Nephron progenitor cell (in vitro differentiated cells): ENCODE measurements at regions not wholly inside any gene's neighbourhood (a gene's known extent, or its start where the extent isn't known, plus 50 kb on each side); places are given as distances from the start of the nearest gene placed in this dataset.

Experiments
- DNase-seq: peaks from one replicate; pipeline ENCODE4 v3.0.0; 2021
- H3K27ac Mint-ChIP-seq: 2 replicates; pipeline ENCODE4 v1.8.0; 2021; ENCODE audit warnings: mild to moderate bottlenecking, moderate library complexity, mixed read lengths
- H3K27me3 Mint-ChIP-seq: 2 replicates; pipeline ENCODE4 v1.8.0; 2021; ENCODE audit warnings: mild to moderate bottlenecking, low read depth, mixed read lengths; ENCODE audit not compliant: poor library complexity
- H3K36me3 Mint-ChIP-seq: 2 replicates; pipeline ENCODE4 v1.8.0; 2021; ENCODE audit warnings: low read depth, mixed read lengths
- H3K4me1 Mint-ChIP-seq: 2 replicates; pipeline ENCODE4 v1.8.0; 2021; ENCODE audit warnings: mixed read lengths
- H3K4me3 Mint-ChIP-seq: 2 replicates; pipeline ENCODE4 v1.8.0; 2021; ENCODE audit warnings: mild to moderate bottlenecking, moderate library complexity, mixed read lengths
- H3K9me3 Mint-ChIP-seq: 2 replicates; pipeline ENCODE4 v1.8.0; 2021; ENCODE audit warnings: mild to moderate bottlenecking, moderate library complexity, mixed read lengths
- TF ChIP-seq, protein P1 (sequence below): fragments of 200-600 bp; sonication (generic); IDR thresholded peaks from 2 replicates; pipeline ENCODE4 v1.5.0; 2021; ENCODE audit warnings: antibody characterized with exemption

DNA sequence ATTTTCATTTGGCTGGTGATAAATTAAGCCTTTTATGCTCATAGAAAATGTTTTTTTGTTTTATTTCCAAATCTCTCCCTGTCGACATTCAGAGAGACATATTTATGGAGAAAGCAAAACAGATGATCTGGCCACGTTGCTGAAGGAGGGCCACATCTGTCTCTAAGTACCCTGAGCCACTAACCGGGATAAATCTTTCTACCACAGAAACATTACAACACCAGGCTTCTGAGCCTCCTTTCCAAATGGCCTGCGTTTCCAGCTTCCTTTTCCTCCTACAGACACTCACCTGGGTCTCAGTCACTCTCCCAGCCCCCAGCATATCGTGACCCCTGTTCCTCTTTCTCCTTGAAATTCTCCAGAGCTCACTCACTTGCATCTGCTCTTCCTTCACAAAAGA is 161.0 kb downstream of the ARRDC4 start:
- H3K4me1 Mint-ChIP-seq, result peaks cover 34% of the 10 kb centered on the region
- peaks cover 10% of the 10 kb centered on the region for H3K27me3 Mint-ChIP-seq
- DNase-seq, result no peak
- peaks cover 3% of the 10 kb centered on the region for H3K9me3 Mint-ChIP-seq
- H3K36me3 Mint-ChIP-seq, result no peaks in the 10 kb centered on the region
- no peak overlapping the region for H3K4me3 Mint-ChIP-seq
- H3K27ac Mint-ChIP-seq, result peak overlapping the region; percentile 82
- TF ChIP-seq, protein P1, sequence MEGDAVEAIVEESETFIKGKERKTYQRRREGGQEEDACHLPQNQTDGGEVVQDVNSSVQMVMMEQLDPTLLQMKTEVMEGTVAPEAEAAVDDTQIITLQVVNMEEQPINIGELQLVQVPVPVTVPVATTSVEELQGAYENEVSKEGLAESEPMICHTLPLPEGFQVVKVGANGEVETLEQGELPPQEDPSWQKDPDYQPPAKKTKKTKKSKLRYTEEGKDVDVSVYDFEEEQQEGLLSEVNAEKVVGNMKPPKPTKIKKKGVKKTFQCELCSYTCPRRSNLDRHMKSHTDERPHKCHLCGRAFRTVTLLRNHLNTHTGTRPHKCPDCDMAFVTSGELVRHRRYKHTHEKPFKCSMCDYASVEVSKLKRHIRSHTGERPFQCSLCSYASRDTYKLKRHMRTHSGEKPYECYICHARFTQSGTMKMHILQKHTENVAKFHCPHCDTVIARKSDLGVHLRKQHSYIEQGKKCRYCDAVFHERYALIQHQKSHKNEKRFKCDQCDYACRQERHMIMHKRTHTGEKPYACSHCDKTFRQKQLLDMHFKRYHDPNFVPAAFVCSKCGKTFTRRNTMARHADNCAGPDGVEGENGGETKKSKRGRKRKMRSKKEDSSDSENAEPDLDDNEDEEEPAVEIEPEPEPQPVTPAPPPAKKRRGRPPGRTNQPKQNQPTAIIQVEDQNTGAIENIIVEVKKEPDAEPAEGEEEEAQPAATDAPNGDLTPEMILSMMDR, result no peak

DNA sequence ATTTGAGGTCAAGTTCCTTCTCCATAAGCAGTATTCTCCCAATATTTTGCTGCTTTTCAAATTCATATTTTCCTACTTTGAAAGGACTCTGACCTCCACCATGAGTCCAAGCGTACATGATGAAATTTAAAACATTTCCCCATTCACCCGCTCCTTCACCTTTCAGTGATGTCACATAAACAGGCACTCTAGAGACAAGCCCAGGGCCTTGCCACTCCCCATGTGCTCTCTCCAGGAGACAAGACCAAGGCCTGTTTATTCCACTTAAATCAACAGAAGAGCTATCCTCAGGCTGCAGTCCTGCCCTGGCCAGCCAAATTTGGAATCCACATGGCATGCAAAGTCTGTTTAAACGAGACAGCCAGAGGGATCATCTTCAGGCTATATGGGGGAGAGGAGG is 161.5 kb downstream of the ARRDC4 start:
- Mint-ChIP-seq H3K4me1 (peaks cover 38% of the 10 kb centered on the region), H3K36me3 (no peaks in the 10 kb centered on the region), H3K4me3 (no peak overlapping the region)

GRCh38 chr15:98123297-98123696 is 162.8 kb downstream of the ARRDC4 start:
- H3K36me3 Mint-ChIP-seq, result no peaks in the 10 kb centered on the region
- H3K4me3 Mint-ChIP-seq, result no peak overlapping the region
- TF ChIP-seq, protein P1, result no peak
- no peak for DNase-seq
- H3K27me3 Mint-ChIP-seq, result peaks cover 13% of the 10 kb centered on the region
- no peaks in the 10 kb centered on the region for H3K9me3 Mint-ChIP-seq
- peaks cover 44% of the 10 kb centered on the region for H3K4me1 Mint-ChIP-seq
- no peak overlapping the region for H3K27ac Mint-ChIP-seq

More for the DNA sequence above, 161.5 kb downstream of the ARRDC4 start:
- TF ChIP-seq, protein P1, result no peak
- peak overlapping the region; percentile 82 for H3K27ac Mint-ChIP-seq
- peaks cover 13% of the 10 kb centered on the region for H3K27me3 Mint-ChIP-seq
- peaks cover 3% of the 10 kb centered on the region for H3K9me3 Mint-ChIP-seq
- DNase-seq, result no peak

DNA sequence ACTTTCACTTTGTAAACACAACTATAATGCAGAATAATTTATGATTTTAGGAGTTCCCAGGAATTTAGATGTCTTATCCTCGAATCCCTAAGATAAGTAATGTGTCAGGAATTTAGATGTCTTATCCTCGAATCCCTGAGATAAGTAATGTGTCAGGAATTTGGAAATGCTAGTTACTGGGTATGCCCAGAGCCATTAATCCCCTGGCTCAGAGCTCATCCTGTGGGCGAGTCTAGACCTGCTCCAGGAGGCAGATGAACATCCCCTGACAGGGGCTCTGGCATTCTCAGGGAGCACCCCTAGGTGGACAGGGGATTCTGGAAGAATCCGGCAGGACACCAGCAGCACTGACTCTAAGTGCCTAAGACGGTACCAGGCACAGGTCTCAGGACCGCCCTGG is 163.3 kb downstream of the ARRDC4 start:
- no peak for DNase-seq
- H3K27me3 Mint-ChIP-seq, result peaks cover 13% of the 10 kb centered on the region

DNA sequence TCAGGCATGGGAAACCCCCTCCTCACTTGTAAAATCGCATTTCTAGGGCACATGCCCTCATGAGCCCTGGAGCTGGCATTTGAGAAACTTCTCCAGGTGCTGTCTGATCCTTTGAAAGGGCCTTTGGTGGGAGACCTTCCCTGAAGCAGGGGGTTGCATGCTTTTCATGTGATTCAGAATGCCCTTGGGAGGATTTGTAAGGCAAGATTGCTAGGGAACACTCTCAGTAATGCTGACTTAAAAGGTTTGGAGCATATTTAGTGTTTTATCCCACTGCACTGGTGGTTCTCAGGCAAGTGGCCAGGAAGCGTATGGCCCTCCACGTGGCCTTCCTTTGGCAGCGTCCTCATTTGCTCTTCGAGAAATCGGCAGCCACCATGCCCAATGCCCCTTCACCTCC is 164.1 kb downstream of the ARRDC4 start:
- H3K4me1 Mint-ChIP-seq, result peaks cover 44% of the 10 kb centered on the region
- H3K27ac Mint-ChIP-seq, result no peak overlapping the region
- no peaks in the 10 kb centered on the region for H3K36me3 Mint-ChIP-seq
- peaks cover 13% of the 10 kb centered on the region for H3K27me3 Mint-ChIP-seq
- TF ChIP-seq, protein P1, result no peak
- DNase-seq, result no peak
- no peak overlapping the region for H3K4me3 Mint-ChIP-seq
- no peaks in the 10 kb centered on the region for H3K9me3 Mint-ChIP-seq

More for the DNA sequence above, 163.3 kb downstream of the ARRDC4 start:
- no peak overlapping the region for H3K27ac Mint-ChIP-seq
- TF ChIP-seq, protein P1, result no peak
- H3K9me3 Mint-ChIP-seq, result no peaks in the 10 kb centered on the region
- no peak overlapping the region for H3K4me3 Mint-ChIP-seq
- H3K36me3 Mint-ChIP-seq, result no peaks in the 10 kb centered on the region
- peaks cover 44% of the 10 kb centered on the region for H3K4me1 Mint-ChIP-seq

- no peak for DNase-seq
- H3K4me3 Mint-ChIP-seq, result no peak overlapping the region
- H3K27ac Mint-ChIP-seq, result peak overlapping the region; percentile 26
Observed at GRCh38 chr15:98126326-98127085, 166.0 kb downstream of the ARRDC4 start.

More at GRCh38 chr15:98126326-98127085, 166.0 kb downstream of the ARRDC4 start:
- H3K27me3 Mint-ChIP-seq, result peaks cover 10% of the 10 kb centered on the region
- no peaks in the 10 kb centered on the region for H3K36me3 Mint-ChIP-seq
- TF ChIP-seq, protein P1, result no peak
- peaks cover 33% of the 10 kb centered on the region for H3K4me1 Mint-ChIP-seq
- no peaks in the 10 kb centered on the region for H3K9me3 Mint-ChIP-seq
